KMS-11 (cell line): ENCODE measurements at regions not wholly inside any gene's neighbourhood (a gene's known extent, or its start where the extent isn't known, plus 50 kb on each side); places are given as distances from the start of the nearest gene placed in this dataset.

Experiments
- H2AFZ ChIP-seq: fragments of 200-600 bp; sonication (generic); 2 replicates; pipeline ENCODE4 v1.6.1; 2016; ENCODE audit warnings: antibody characterized with exemption, mixed run types, low read depth
- H3K27ac ChIP-seq: fragments of 200-600 bp; sonication (generic); 2 replicates; pipeline ENCODE4 v1.6.1; 2016; ENCODE audit warnings: mild to moderate bottlenecking, mixed run types
- H3K27me3 ChIP-seq: fragments of 200-600 bp; sonication (generic); 2 replicates; pipeline ENCODE4 v1.6.1; 2017; ENCODE audit warnings: mild to moderate bottlenecking, low read depth, mixed run types, moderate library complexity; ENCODE audit not compliant: insufficient read depth
- H3K36me3 ChIP-seq: fragments of 200-600 bp; sonication (generic); 2 replicates; pipeline ENCODE4 v1.6.1; 2017; ENCODE audit warnings: mild to moderate bottlenecking, mixed run types; ENCODE audit not compliant: insufficient read depth
- H3K4me1 ChIP-seq: fragments of 200-600 bp; sonication (generic); 2 replicates; pipeline ENCODE4 v1.6.1; 2016; ENCODE audit warnings: mild to moderate bottlenecking, low read depth, mixed run types; ENCODE audit not compliant: poor library complexity, severe bottlenecking
- H3K4me2 ChIP-seq: fragments of 200-600 bp; sonication (generic); 2 replicates; pipeline ENCODE4 v1.7.0; 2016; ENCODE audit warnings: mild to moderate bottlenecking, mixed run types
- H3K4me3 ChIP-seq: fragments of 200-600 bp; sonication (generic); IDR thresholded peaks from 2 replicates; pipeline ENCODE4 v1.6.1; 2017; ENCODE audit warnings: low read depth, low read length, mixed read lengths; ENCODE audit not compliant: insufficient read depth
- H3K79me2 ChIP-seq: fragments of 200-600 bp; sonication (generic); 2 replicates; pipeline ENCODE4 v1.6.1; 2016; ENCODE audit warnings: low read depth, mixed run types; ENCODE audit not compliant: insufficient read depth
- H3K9ac ChIP-seq: fragments of 200-600 bp; sonication (generic); 2 replicates; pipeline ENCODE4 v1.6.1; 2016; ENCODE audit warnings: mild to moderate bottlenecking, mixed run types
- H4K20me1 ChIP-seq: fragments of 200-600 bp; sonication (generic); 2 replicates; pipeline ENCODE4 v1.6.1; 2016; ENCODE audit warnings: mild to moderate bottlenecking, mixed run types; ENCODE audit not compliant: insufficient read depth
- CTCF ChIP-seq: fragments of 200-600 bp; sonication (generic); conservative IDR thresholded peaks from 2 replicates; pipeline ENCODE4 v1.6.1; 2017; ENCODE audit warnings: low read depth, mild to moderate bottlenecking, antibody characterized with exemption, low read length, moderate library complexity, mixed read lengths

DNA sequence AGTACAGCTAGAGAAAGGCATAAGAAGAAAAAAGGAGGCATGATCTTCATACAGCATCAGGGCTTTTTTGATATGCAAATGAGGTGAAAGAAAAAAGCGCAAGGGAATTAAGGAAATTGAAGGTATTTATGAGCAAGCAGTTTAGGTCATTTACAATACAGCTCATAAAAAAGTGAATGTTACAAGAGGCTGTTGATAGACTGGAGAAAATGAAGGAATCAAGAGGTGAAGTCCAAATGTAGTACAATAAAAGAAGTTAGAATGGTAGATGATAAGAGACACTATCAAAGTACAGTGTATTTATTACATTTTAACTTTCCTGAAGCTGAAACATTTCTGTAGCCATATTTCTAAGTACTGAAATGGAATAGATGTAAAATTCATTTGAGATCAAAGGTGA lies 1349.5 kb downstream of the ADGRL3 start:
- no peak overlapping the region for H3K9ac ChIP-seq
- no peaks in the 10 kb centered on the region for H3K27me3 ChIP-seq
- H2AFZ ChIP-seq, result no peak overlapping the region
- peaks cover 7% of the 10 kb centered on the region for H3K4me1 ChIP-seq
- no peaks in the 10 kb centered on the region for H4K20me1 ChIP-seq
- H3K4me3 ChIP-seq, result no peak overlapping the region
- H3K36me3 ChIP-seq, result no peaks in the 10 kb centered on the region
- no peaks in the 10 kb centered on the region for H3K79me2 ChIP-seq
- no peak overlapping the region for H3K4me2 ChIP-seq
- no peak for TF ChIP-seq CTCF
- no peak overlapping the region for H3K27ac ChIP-seq

- H2AFZ ChIP-seq, result no peak overlapping the region
- no peaks in the 10 kb centered on the region for H3K79me2 ChIP-seq
Observed at GRCh38 chr4:62548765-62549164, 1348.6 kb downstream of the ADGRL3 start.

GRCh38 chr4:62548108-62548524 lies 1348.0 kb downstream of the ADGRL3 start:
- no peak overlapping the region for H3K9ac ChIP-seq

More at GRCh38 chr4:62548765-62549164, 1348.6 kb downstream of the ADGRL3 start:
- H3K4me1 ChIP-seq, result peaks cover 12% of the 10 kb centered on the region
- H4K20me1 ChIP-seq, result no peaks in the 10 kb centered on the region
- no peak overlapping the region for H3K9ac ChIP-seq
- H3K27me3 ChIP-seq, result no peaks in the 10 kb centered on the region
- H3K4me3 ChIP-seq, result no peak overlapping the region
- no peak overlapping the region for H3K27ac ChIP-seq
- H3K36me3 ChIP-seq, result no peaks in the 10 kb centered on the region
- no peak overlapping the region for H3K4me2 ChIP-seq
- TF ChIP-seq CTCF, result no peak

DNA sequence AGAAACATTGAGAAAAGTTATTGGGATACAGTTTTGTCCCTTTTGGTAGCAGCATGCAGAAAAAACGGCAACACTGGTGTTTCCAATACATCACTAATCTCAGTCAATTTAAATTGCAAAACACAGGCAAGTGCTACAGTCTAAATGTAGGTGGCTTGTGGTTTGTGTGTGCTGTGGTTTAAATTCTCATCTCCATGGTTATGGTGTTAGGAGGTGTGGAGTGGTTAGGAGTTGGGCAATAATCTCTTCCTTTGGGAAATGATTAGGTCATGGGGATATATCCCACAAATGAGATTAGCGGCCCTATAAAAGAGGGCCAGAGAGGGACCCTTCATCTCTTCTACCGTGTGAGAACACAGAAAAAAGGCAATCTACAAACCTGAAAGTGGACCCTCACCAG lies 1344.3 kb downstream of the ADGRL3 start:
- H2AFZ ChIP-seq, result no peak overlapping the region
- H3K79me2 ChIP-seq, result no peaks in the 10 kb centered on the region
- no peak overlapping the region for H3K9ac ChIP-seq
- no peaks in the 10 kb centered on the region for H4K20me1 ChIP-seq
- no peak overlapping the region for H3K27ac ChIP-seq
- peaks cover 12% of the 10 kb centered on the region for H3K4me1 ChIP-seq
- H3K4me2 ChIP-seq, result no peak overlapping the region
- H3K36me3 ChIP-seq, result no peaks in the 10 kb centered on the region
- TF ChIP-seq CTCF, result no peak
- no peaks in the 10 kb centered on the region for H3K27me3 ChIP-seq
- H3K4me3 ChIP-seq, result no peak overlapping the region

More at GRCh38 chr4:62548108-62548524, 1348.0 kb downstream of the ADGRL3 start:
- Histone ChIP-seq H3K79me2 (no peaks in the 10 kb centered on the region), H3K36me3 (no peaks in the 10 kb centered on the region), H3K4me3 (no peak overlapping the region), H3K27me3 (no peaks in the 10 kb centered on the region), H3K4me2 (no peak overlapping the region), H3K27ac (no peak overlapping the region), H4K20me1 (no peaks in the 10 kb centered on the region), H2AFZ (no peak overlapping the region), H3K4me1 (peaks cover 12% of the 10 kb centered on the region)
- no peak for TF ChIP-seq CTCF
